IMR-90 (cell line): ENCODE measurements at regions not wholly inside any gene's neighbourhood (a gene's known extent, or its start where the extent isn't known, plus 50 kb on each side); places are given as distances from the start of the nearest gene placed in this dataset.

Experiments used
- ATAC-seq: fragments of 200-7000 bp; cut with Tn5 transposase; 2 replicates; pipeline ENCODE4 v1.9.1; 2020; ENCODE audit warnings: low read depth, mild to moderate bottlenecking, moderate library complexity
- BruUV-seq: library from RNA; stranded (reverse); fragments of 400-500 nt; replicated peaks from 2 replicates; lab custom pipeline; 2021; lab: Mats Ljungman, UMichigan
- CTCF ChIA-PET: fragments of 300-600 bp; formaldehyde crosslinking; extraction: SDS; loops from one replicate; lab custom pipeline; 2021; ENCODE audit warnings: antibody characterized with exemption; lab: Yijun Ruan, JAX
- POLR2A ChIA-PET: fragments of 300-600 bp; sonication (Branson Sonifier 250); formaldehyde crosslinking; loops from one replicate; lab custom pipeline; 2022; ENCODE audit warnings: antibody characterized with exemption; ENCODE audit not compliant: unreplicated experiment; lab: Charles Lee
- DNase-seq: peaks from one replicate; pipeline ENCODE4 v3.0.0; 2013
- H2AFZ ChIP-seq: replicated peaks from 2 replicates; pipeline ENCODE3; 2013; ENCODE audit warnings: low read length, mild to moderate bottlenecking; ENCODE audit not compliant: poor library complexity
- H2AK5ac ChIP-seq: 2 replicates; pipeline ENCODE4 v1.6.1; 2013; ENCODE audit warnings: low read depth, low read length, inconsistent platforms
- H2AK9ac ChIP-seq: replicated peaks from 2 replicates; pipeline ENCODE3; 2013; ENCODE audit warnings: mild to moderate bottlenecking, low read depth, low read length, moderate library complexity; ENCODE audit not compliant: poor library complexity
- H2BK120ac ChIP-seq: 2 replicates; pipeline ENCODE4 v1.6.1; 2013; ENCODE audit warnings: low read depth, low read length, inconsistent platforms
- H2BK15ac ChIP-seq: 3 replicates; pipeline ENCODE4 v1.6.1; 2013; ENCODE audit warnings: low read depth, low read length, inconsistent platforms
- H2BK20ac ChIP-seq: 2 replicates; pipeline ENCODE4 v1.6.1; 2013; ENCODE audit warnings: low read depth, mild to moderate bottlenecking, inconsistent platforms, low read length, moderate library complexity
- H2BK5ac ChIP-seq: 2 replicates; pipeline ENCODE4 v1.6.1; 2013; ENCODE audit warnings: mild to moderate bottlenecking, low read depth, low read length, inconsistent platforms; ENCODE audit not compliant: poor library complexity, severe bottlenecking
- H3K14ac ChIP-seq: replicated peaks from 2 replicates; pipeline ENCODE4 v1.6.1; 2013; ENCODE audit warnings: low read depth, low read length, inconsistent platforms
- H3K18ac ChIP-seq: 2 replicates; pipeline ENCODE4 v1.6.1; 2013; ENCODE audit warnings: low read depth, low read length, control low read depth
- H3K23ac ChIP-seq: 2 replicates; pipeline ENCODE4 v1.6.1; 2013; ENCODE audit warnings: low read depth, low read length, inconsistent platforms
- H3K27ac ChIP-seq: 2 replicates; pipeline ENCODE4 v1.5.1; 2013; ENCODE audit warnings: mild to moderate bottlenecking, control low read depth, low read length; ENCODE audit not compliant: insufficient read depth
- H3K27me3 ChIP-seq: 2 replicates; pipeline ENCODE4 v1.6.1; 2013; ENCODE audit warnings: low read length; ENCODE audit not compliant: control insufficient read depth, insufficient read depth
- H3K36me3 ChIP-seq: 2 replicates; pipeline ENCODE4 v1.6.1; 2013; ENCODE audit warnings: low read length, mixed read lengths; ENCODE audit not compliant: control insufficient read depth, insufficient read depth
- H3K4ac ChIP-seq: 2 replicates; pipeline ENCODE4 v1.6.1; 2013; ENCODE audit warnings: low read depth, low read length, inconsistent platforms
- H3K4me1 ChIP-seq: 2 replicates; pipeline ENCODE4 v1.6.1; 2013; ENCODE audit warnings: low read length, mixed read lengths; ENCODE audit not compliant: control insufficient read depth, insufficient read depth
- H3K4me2 ChIP-seq: 2 replicates; pipeline ENCODE4 v1.6.1; 2013; ENCODE audit warnings: low read depth, mild to moderate bottlenecking, control low read depth, low read length, moderate library complexity
- H3K4me3 ChIP-seq: 2 replicates; pipeline ENCODE4 v1.5.1; 2013; ENCODE audit warnings: low read depth, mild to moderate bottlenecking, control low read depth, low read length, moderate library complexity; ENCODE audit not compliant: insufficient read depth
- H3K56ac ChIP-seq: 2 replicates; pipeline ENCODE4 v1.6.1; 2013; ENCODE audit warnings: low read length, inconsistent platforms; ENCODE audit not compliant: insufficient read depth; ENCODE audit errors: extremely low read depth
- H3K79me1 ChIP-seq, 2 experiments: 2 replicates each; pipeline ENCODE4 v1.6.1; 2013; ENCODE audit warnings: low read length in 2 of 2, inconsistent platforms in 1 of 2, low read depth in 1 of 2
- H3K9ac ChIP-seq: 2 replicates; pipeline ENCODE4 v1.6.1; 2013; ENCODE audit warnings: low read depth, low read length, control low read depth
- H3K9me1 ChIP-seq: 2 replicates; pipeline ENCODE4 v1.6.1; 2013; ENCODE audit warnings: low read length, inconsistent platforms; ENCODE audit not compliant: insufficient read depth
- H3K9me3 ChIP-seq: 2 replicates; pipeline ENCODE4 v1.6.1; 2013; ENCODE audit warnings: low read length; ENCODE audit not compliant: control insufficient read depth, insufficient read depth
- H4K20me1 ChIP-seq: 2 replicates; pipeline ENCODE4 v1.6.1; 2013; ENCODE audit warnings: low read length, inconsistent platforms; ENCODE audit not compliant: insufficient read depth
- H4K5ac ChIP-seq: 2 replicates; pipeline ENCODE4 v1.6.1; 2013; ENCODE audit warnings: mild to moderate bottlenecking, low read depth, low read length, control low read depth
- H4K8ac ChIP-seq, 2 experiments: 2 replicates each; pipeline ENCODE4 v1.6.1; 2013; ENCODE audit warnings: low read depth in 2 of 2, low read length in 2 of 2, control low read depth in 1 of 2, inconsistent platforms in 1 of 2
- H4K91ac ChIP-seq: 2 replicates; pipeline ENCODE4 v1.6.1; 2013; ENCODE audit warnings: low read depth, low read length, inconsistent platforms; ENCODE audit not compliant: insufficient read depth
- CEBPB ChIP-seq: IDR thresholded peaks from 2 replicates; pipeline ENCODE4 v1.6.1; 2012; ENCODE audit warnings: low read depth, low read length, improper control_type of control experiment
- CTCF ChIP-seq: conservative IDR thresholded peaks from 2 replicates; pipeline ENCODE4 v1.5.1; 2012; ENCODE audit warnings: mild to moderate bottlenecking, low read depth, low read length, improper control_type of control experiment
- SMC3 ChIP-seq: fragments of 150-350 bp; IDR thresholded peaks from 2 replicates; pipeline ENCODE4 v1.6.1; 2016; ENCODE audit warnings: low read depth, mild to moderate bottlenecking, antibody characterized with exemption, low read length, moderate library complexity
- WGBS, 2 experiments: methylation state at CpG; one replicate each; pipeline versions ENCODE4 v1.1.5 to v1.1.7; 2013; ENCODE audit warnings: missing lambda C conversion rate in 2 of 2; ENCODE audit not compliant: insufficient read length in 1 of 2; ENCODE audit errors: extremely low coverage in 2 of 2; 5-methylcytosine and 5-hydroxymethylcytosine counted together
- dilution Hi-C: fragments of 300-500 bp; cut with HindIII; formaldehyde crosslinking; loops from one replicate; pipeline ENCODE4 v1.14.3; 2018; ENCODE audit warnings: low sequenced_read_pairs; ENCODE audit not compliant: unreplicated experiment
- in situ Hi-C: fragments of 300-500 bp; cut with MboI; formaldehyde crosslinking; loops from 3 replicates; pipeline ENCODE4 v1.14.3; 2019; ENCODE audit warnings: low sequenced_read_pairs, inconsistent platforms, mixed read lengths
- intact Hi-C: fragments of 100-400 bp; cut with micrococcal nuclease; formaldehyde crosslinking; loops from 2 replicates; pipeline ENCODE4 v1.10.0; 2022

- Histone ChIP-seq H2BK5ac (no peak overlapping the region), H3K4me1 (no peaks in the 10 kb centered on the region), H2BK20ac (no peak overlapping the region), H4K5ac (no peak overlapping the region), H3K56ac (no peak overlapping the region), H4K20me1 (no peaks in the 10 kb centered on the region), H3K4me3 (no peak overlapping the region), H3K27ac (no peak overlapping the region), H3K18ac (no peak overlapping the region), H3K27me3 (peaks cover 3% of the 10 kb centered on the region), H3K4me2 (no peak overlapping the region), H2AFZ (no peak overlapping the region), H2BK120ac (no peak overlapping the region), H3K9ac (no peak overlapping the region), H4K8ac (no peak overlapping the region), H3K14ac (no peak overlapping the region), H3K9me3 (no peaks in the 10 kb centered on the region), H3K36me3 (no peaks in the 10 kb centered on the region), H2BK15ac (no peak overlapping the region), H3K9me1 (no peaks in the 10 kb centered on the region), H4K91ac (no peak overlapping the region), H3K23ac (no peak overlapping the region), H3K4ac (no peak overlapping the region), H2AK9ac (no peak overlapping the region), H3K79me1 (no peaks in the 10 kb centered on the region), H2AK5ac (no peak overlapping the region)
- DNase-seq (no peak), ATAC-seq (no peak)
- TF ChIP-seq CTCF (no peak), SMC3 (no peak), CEBPB (no peak)
- no TSS peak for BruUV-seq
- dilution Hi-C loops (no loop called here), intact Hi-C loops (no loop called here), in situ Hi-C loops (no loop called here)
- ChIA-PET CTCF (no interaction called here), POLR2A (no interaction called here)
- WGBS, 2 experiments, result no CpG with 5 or more reads among the region's 3 CpGs
Measured at GRCh38 chr7:27300421-27300820, 57.8 kb downstream of the EVX1 start.
